Prostate gland (tissue), 2 donors: ENCODE measurements at regions not wholly inside any gene's neighbourhood (a gene's known extent, or its start where the extent isn't known, plus 50 kb on each side); places are given as distances from the start of the nearest gene placed in this dataset.

ENCODE experiments used
- DNase-seq: peaks from one replicate; pipeline ENCODE4 v3.0.0-alpha.2; 2019; ENCODE audit warnings: low spot score
- H3K27ac ChIP-seq, 2 donors: fragments of 200-600 bp; sonication (generic); 2 replicates each; pipeline ENCODE4 v1.5.1; 2017 to 2019
- H3K27me3 ChIP-seq: fragments of 200-600 bp; sonication (generic); replicated peaks from 2 replicates; pipeline ENCODE4 v1.5.1; 2019; ENCODE audit not compliant: insufficient read depth
- H3K36me3 ChIP-seq, 2 donors: fragments of 200-600 bp; sonication (generic); 1 replicate in 1 of 2; 2 replicates in 1 of 2; pipeline versions ENCODE4 v1.5.1 to v1.8.1; 2017 to 2019
- H3K4me1 ChIP-seq: fragments of 200-600 bp; sonication (generic); replicated peaks from 2 replicates; pipeline ENCODE4 v1.5.1; 2019
- H3K4me3 ChIP-seq, 2 donors: fragments of 200-600 bp; sonication (generic); 2 replicates each; pipeline ENCODE4 v1.5.1; 2017 to 2019
- H3K9me3 ChIP-seq: fragments of 200-600 bp; sonication (generic); 2 replicates; pipeline ENCODE4 v1.5.1; 2017
- POLR2A ChIP-seq: fragments of 450-650 bp; IDR thresholded peaks from one replicate; pipeline ENCODE4 v1.6.1; 2016; ENCODE audit warnings: antibody characterized with exemption, mild to moderate bottlenecking
- POLR2AphosphoS5 ChIP-seq: sonication (generic); formaldehyde crosslinking; IDR thresholded peaks from one replicate; pipeline ENCODE4 v1.6.1; 2017; ENCODE audit warnings: antibody characterized with exemption
- WGBS: methylation state at CpG from one replicate; pipeline ENCODE4 v1.1.5; 2018; 5-methylcytosine and 5-hydroxymethylcytosine counted together
- intact Hi-C: fragments of 100-400 bp; cut with DNase I; formaldehyde crosslinking; loops from one replicate; pipeline ENCODE4 v1.14.2; 2022
- TF ChIP-seq, protein P1 (sequence below), 4 experiments: fragments of 200-600 bp in 2 of 4; fragments of 450-650 bp in 2 of 4; sonication (generic) in 2 of 4; IDR thresholded peaks; 1 replicate in 3 of 4; 2 replicates in 1 of 4; pipeline ENCODE4 v1.5.1; 2016 to 2019; ENCODE audit warnings: antibody characterized with exemption in 4 of 4, mild to moderate bottlenecking in 2 of 4, moderate library complexity in 2 of 4

DNA sequence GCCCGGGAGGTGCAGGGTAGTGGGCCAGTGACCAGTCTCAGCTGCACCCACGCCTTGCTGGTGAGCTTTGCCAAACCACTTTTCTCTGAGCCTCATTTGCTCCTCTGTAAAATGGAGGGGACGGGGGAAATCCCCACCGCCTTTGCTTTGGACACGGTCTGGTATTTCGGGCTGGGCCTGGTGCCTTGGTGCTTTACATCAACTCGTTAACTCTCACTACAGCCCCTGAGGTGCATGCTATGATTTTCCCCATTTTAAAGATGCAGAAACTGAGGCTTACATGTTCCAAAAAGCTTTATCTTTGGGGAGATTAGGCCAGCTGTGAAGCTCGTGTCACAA lies 116.1 kb upstream of the RUNX3 start:
- no peaks in the 10 kb centered on the region for H3K36me3 ChIP-seq
- no peaks in the 10 kb centered on the region for H3K27me3 ChIP-seq
- 77% methylated on average over 8 of the region's 8 CpGs for WGBS
- no peaks in the 10 kb centered on the region for H3K9me3 ChIP-seq
- H3K4me1 ChIP-seq = no peaks in the 10 kb centered on the region
- TF ChIP-seq, protein P1, sequence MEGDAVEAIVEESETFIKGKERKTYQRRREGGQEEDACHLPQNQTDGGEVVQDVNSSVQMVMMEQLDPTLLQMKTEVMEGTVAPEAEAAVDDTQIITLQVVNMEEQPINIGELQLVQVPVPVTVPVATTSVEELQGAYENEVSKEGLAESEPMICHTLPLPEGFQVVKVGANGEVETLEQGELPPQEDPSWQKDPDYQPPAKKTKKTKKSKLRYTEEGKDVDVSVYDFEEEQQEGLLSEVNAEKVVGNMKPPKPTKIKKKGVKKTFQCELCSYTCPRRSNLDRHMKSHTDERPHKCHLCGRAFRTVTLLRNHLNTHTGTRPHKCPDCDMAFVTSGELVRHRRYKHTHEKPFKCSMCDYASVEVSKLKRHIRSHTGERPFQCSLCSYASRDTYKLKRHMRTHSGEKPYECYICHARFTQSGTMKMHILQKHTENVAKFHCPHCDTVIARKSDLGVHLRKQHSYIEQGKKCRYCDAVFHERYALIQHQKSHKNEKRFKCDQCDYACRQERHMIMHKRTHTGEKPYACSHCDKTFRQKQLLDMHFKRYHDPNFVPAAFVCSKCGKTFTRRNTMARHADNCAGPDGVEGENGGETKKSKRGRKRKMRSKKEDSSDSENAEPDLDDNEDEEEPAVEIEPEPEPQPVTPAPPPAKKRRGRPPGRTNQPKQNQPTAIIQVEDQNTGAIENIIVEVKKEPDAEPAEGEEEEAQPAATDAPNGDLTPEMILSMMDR (IDR thresholded peaks at IDR 0.05) = no peak
- TF ChIP-seq POLR2AphosphoS5 = no peak
- no peak for TF ChIP-seq POLR2A
- no peak overlapping the region for H3K27ac ChIP-seq
- DNase-seq = no peak
- no peak overlapping the region for H3K4me3 ChIP-seq
- intact Hi-C loops = no loop called here

DNA sequence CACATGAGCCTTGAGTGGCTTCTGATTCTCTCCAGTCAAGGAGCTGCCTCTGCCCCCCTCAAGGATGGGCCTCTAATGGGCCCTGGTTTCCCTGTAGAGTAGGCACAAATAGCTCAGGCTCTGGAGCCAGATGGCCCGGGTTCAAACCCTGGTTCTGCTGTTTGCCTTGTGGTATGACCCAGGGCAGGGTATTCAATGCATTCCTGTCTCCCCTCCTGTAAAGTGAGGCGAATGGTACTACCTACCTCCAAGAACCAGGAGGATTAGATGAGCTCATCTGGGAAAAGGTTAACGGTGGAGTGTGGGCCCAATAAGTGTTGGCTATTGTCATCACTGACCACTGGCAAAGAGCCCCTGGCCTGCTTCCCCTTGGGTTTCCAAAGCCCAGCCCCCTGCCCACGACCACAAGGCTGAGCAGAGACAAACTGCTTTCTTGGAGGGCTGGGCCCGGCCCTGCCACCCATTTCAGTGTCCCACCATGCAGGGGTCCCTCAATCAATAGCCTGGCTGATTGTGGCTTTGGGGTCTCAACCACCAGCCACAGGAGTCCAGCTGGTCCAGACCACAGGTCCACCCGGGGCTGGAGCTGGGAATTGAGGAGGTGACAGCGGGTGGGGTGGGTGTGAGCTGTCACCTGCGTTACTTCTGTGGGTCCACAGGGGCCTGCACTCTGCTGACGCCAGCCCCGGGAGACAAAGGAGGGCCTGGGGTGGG lies 115.6 kb upstream of the RUNX3 start:
- Histone ChIP-seq H3K27me3 (no peaks in the 10 kb centered on the region), H3K4me3 (no peak overlapping the region), H3K4me1 (no peaks in the 10 kb centered on the region), H3K27ac (no peak overlapping the region), H3K9me3 (no peaks in the 10 kb centered on the region), H3K36me3 (no peaks in the 10 kb centered on the region)
- TF ChIP-seq POLR2A (no peak), POLR2AphosphoS5 (no peak)
- TF ChIP-seq, protein P1 (IDR thresholded peaks at IDR 0.05) = no peak
- 88% methylated on average over 10 of the region's 10 CpGs for WGBS
- intact Hi-C loops = no loop called here
- no peak for DNase-seq

DNA sequence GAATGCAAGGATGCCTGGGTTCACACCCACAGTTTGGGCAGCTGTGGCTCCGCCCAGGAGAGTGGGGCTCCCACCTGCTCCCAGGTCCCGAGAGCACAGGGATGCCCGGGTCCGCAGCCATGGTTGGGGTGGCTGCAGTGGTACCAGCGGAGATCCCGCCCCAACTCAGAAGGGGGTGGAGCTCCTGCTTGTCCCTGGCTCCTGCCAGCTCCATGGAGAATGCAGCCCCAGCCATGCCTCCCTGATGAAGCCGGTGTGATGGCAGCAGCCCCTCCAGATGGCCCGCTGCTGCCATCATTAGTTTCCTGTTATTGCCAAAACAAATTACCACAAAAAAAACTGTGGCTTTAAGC lies 113.1 kb upstream of the RUNX3 start:
- DNase-seq = no peak
- intact Hi-C loops = no loop called here
- Histone ChIP-seq H3K27me3 (peaks cover 14% of the 10 kb centered on the region), H3K4me1 (no peaks in the 10 kb centered on the region), H3K27ac (no peak overlapping the region), H3K9me3 (no peaks in the 10 kb centered on the region), H3K36me3 (no peaks in the 10 kb centered on the region), H3K4me3 (no peak overlapping the region)
- TF ChIP-seq POLR2AphosphoS5 = no peak
- WGBS = 96% methylated on average over 6 of the region's 8 CpGs

DNA sequence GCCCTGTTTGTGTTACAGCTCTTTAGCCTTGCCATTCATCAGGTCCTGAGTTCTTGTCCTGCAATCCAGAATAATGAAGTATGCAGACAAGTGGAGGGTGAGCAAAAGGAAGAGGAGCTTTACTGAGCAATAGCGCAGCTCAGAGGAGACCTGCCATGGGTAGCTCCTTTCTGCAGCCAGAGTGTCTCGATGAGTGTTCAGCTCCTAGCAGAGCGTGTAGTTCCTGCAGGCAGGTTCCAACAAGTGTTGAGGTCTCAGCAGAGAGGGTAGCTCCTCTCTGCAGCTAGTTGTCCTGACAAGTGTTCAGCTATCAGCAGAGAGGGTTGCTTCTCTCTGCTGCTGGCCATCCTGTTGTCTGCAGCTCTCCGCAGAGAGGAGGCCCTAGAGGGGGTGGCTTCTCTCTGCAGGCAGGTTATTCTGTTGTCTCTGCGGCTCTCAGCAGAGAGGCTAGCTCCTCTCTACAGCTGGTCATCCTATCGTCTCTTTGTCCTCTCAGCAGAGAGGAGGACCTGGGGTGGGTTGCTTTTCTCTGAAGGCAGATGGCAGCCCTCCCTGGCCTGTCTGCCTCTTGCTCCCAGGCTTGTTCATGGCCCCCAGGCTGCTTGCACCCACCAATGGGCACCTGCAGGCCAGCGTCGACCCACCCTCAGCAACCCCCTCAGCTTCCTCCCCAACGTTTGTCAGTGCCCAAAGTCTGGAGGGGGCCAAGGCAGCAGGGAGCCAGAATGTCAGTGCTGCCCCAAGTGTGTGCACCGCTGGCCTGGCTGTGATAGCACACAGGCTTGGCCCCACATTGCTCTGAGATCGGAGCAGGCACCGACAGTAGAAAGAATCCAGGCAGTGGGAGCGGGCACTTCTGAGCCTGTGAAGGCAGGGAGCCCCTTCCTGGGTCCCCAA lies 112.5 kb upstream of the RUNX3 start:
- intact Hi-C loops = no loop called here

DNA sequence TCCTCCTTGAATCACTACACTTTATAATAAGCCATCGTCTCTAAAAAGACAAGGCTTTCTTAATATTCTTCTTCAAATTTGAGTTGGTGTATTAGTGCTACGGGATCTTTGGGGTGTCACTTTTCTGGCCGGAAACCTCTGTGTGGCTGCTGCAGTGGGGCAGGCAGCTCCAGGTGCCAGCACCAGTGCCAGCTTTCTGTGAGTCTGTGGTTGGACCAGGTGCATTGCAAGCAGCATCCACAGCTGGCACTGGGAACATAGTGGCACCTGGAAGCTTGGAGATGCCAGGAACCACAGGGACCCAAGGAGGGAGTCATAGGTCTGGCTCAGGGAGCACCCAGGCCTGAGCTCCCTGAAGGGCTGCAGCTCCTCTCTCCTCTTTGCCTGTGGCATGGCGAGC lies 111.8 kb upstream of the RUNX3 start:
- no peaks in the 10 kb centered on the region for H3K4me1 ChIP-seq
- no peak overlapping the region for H3K4me3 ChIP-seq
- no peaks in the 10 kb centered on the region for H3K36me3 ChIP-seq
- TF ChIP-seq POLR2A = no peak
- no peak for TF ChIP-seq POLR2AphosphoS5
- TF ChIP-seq, protein P1 (IDR thresholded peaks at IDR 0.05) = no peak
- no peak overlapping the region for H3K27ac ChIP-seq
- WGBS = 59% methylated on average over 4 of the region's 4 CpGs
- no peaks in the 10 kb centered on the region for H3K9me3 ChIP-seq
- H3K27me3 ChIP-seq = peaks cover 14% of the 10 kb centered on the region
- intact Hi-C loops = no loop called here
- no peak for DNase-seq

More for the DNA sequence above, 112.5 kb upstream of the RUNX3 start:
- DNase-seq = no peak
- TF ChIP-seq, protein P1 (IDR thresholded peaks at IDR 0.05) = no peak
- TF ChIP-seq POLR2A (no peak), POLR2AphosphoS5 (no peak)
- 59% methylated on average over 13 of the region's 13 CpGs for WGBS
- H3K9me3 ChIP-seq = no peaks in the 10 kb centered on the region
- H3K27ac ChIP-seq = no peak overlapping the region
- H3K4me1 ChIP-seq = no peaks in the 10 kb centered on the region
- peaks cover 14% of the 10 kb centered on the region for H3K27me3 ChIP-seq
- no peak overlapping the region for H3K4me3 ChIP-seq
- H3K36me3 ChIP-seq = no peaks in the 10 kb centered on the region
